ENCODE measurements at regions not wholly inside any gene's neighbourhood (a gene's known extent, or its start where the extent isn't known, plus 50 kb on each side); places are given as distances from the start of the nearest gene placed in this dataset.

- Histone ChIP-seq H3K4me1 (no peaks in the 10 kb centered on the region), H3K4me3 (no peak overlapping the region), H3K36me3 (peaks cover 0 to 3% of the 10 kb centered on the region in 2 donors), H3K9me3 (peaks cover 0 to 3% of the 10 kb centered on the region in 2 donors), H3K27ac (no peak overlapping the region), H3K27me3 (no peaks in the 10 kb centered on the region)
- intact Hi-C loops (cut with DNase I; ENCODE audit: low total_unique reads): no loop called here
- no peak for TF ChIP-seq CTCF (IDR thresholded peaks at IDR 0.05)
- TF ChIP-seq POLR2A (IDR thresholded peaks at IDR 0.05): no peak
- no peak for DNase-seq
These were observed 410.9 kb downstream of the INSC start for GRCh38 chr11:15525582-15525981.

- intact Hi-C loops (cut with DNase I; ENCODE audit: low total_unique reads): no loop called here
- TF ChIP-seq CTCF (IDR thresholded peaks at IDR 0.05) (no peak), POLR2A (IDR thresholded peaks at IDR 0.05) (no peak)
- no peak overlapping the region for H3K27ac ChIP-seq
- H3K36me3 ChIP-seq: peaks cover 0 to 3% of the 10 kb centered on the region in 2 donors
- H3K27me3 ChIP-seq: no peaks in the 10 kb centered on the region
- H3K4me3 ChIP-seq: no peak overlapping the region
- H3K4me1 ChIP-seq: no peaks in the 10 kb centered on the region
- H3K9me3 ChIP-seq: peaks cover 0 to 3% of the 10 kb centered on the region in 2 donors
- no peak for DNase-seq
These were observed 411.3 kb downstream of the INSC start for GRCh38 chr11:15526032-15526431.

GRCh38 chr11:15526859-15527450 is 412.2 kb downstream of the INSC start:
- peaks cover 0 to 3% of the 10 kb centered on the region in 2 donors for H3K9me3 ChIP-seq
- no peak overlapping the region for H3K4me3 ChIP-seq
- H3K27me3 ChIP-seq: no peaks in the 10 kb centered on the region
- H3K36me3 ChIP-seq: peaks cover 0 to 3% of the 10 kb centered on the region in 2 donors
- TF ChIP-seq CTCF (IDR thresholded peaks at IDR 0.05) (no peak), POLR2A (IDR thresholded peaks at IDR 0.05) (no peak)
- H3K27ac ChIP-seq: no peak overlapping the region
- DNase-seq: no peak
- no peaks in the 10 kb centered on the region for H3K4me1 ChIP-seq
- intact Hi-C loops (cut with DNase I; ENCODE audit: low total_unique reads): no loop called here

GRCh38 chr11:15532432-15532831 is 417.7 kb downstream of the INSC start:
- Histone ChIP-seq H3K4me3 (no peak overlapping the region), H3K9me3 (peaks cover 0 to 1% of the 10 kb centered on the region in 2 donors), H3K27me3 (no peaks in the 10 kb centered on the region), H3K36me3 (peaks cover 0 to 3% of the 10 kb centered on the region in 2 donors), H3K4me1 (no peaks in the 10 kb centered on the region), H3K27ac (no peak overlapping the region)
- intact Hi-C loops (cut with DNase I; ENCODE audit: low total_unique reads): no loop called here
- DNase-seq: no peak
- TF ChIP-seq CTCF (IDR thresholded peaks at IDR 0.05) (no peak), POLR2A (IDR thresholded peaks at IDR 0.05) (no peak)

GRCh38 chr11:15534266-15534665 is 419.5 kb downstream of the INSC start:
- Histone ChIP-seq H3K4me3 (no peak overlapping the region), H3K36me3 (no peaks in the 10 kb centered on the region), H3K27ac (no peak overlapping the region), H3K9me3 (no peaks in the 10 kb centered on the region), H3K4me1 (no peaks in the 10 kb centered on the region), H3K27me3 (no peaks in the 10 kb centered on the region)
- no peak for DNase-seq
- intact Hi-C loops (cut with DNase I; ENCODE audit: low total_unique reads): no loop called here
- TF ChIP-seq CTCF (IDR thresholded peaks at IDR 0.05) (no peak), POLR2A (IDR thresholded peaks at IDR 0.05) (no peak)

Measured in uterus (tissue), 3 donors.